EH (cell line): ENCODE measurements at regions not wholly inside any gene's neighbourhood (a gene's known extent, or its start where the extent isn't known, plus 50 kb on each side); places are given as distances from the start of the nearest gene placed in this dataset.
"Not testable (repeated sequence)": the region's sequence is repeated elsewhere in the genome, so short reads cannot be mapped to it uniquely, and the experiment has no call there.

Experiments used
- DNase-seq: peaks from one replicate; pipeline ENCODE4 v3.0.0-alpha.2; 2015; ENCODE audit warnings: low read depth

DNA sequence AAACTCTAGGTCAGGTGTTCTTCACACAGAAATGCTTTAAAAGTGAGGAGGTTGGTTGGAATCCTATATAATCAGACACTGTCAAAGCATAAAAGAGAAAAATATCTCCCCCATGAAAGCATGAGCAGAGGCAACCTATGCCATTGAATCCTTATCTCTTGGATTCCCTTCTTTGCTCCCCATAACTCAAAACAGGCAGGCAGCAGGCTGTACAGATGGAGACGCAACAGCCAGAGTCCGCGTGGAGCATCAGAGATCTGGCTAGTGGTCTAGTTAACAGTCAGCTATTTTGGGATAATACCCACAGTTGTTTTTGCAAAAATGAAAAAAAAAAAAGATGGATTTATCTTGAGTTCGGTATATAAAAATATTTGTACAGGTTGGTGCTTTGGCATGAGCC lies 490.0 kb upstream of the TENM3 start:
- DNase-seq, result no peak

GRCh38 chr4:181755846-181756245 lies 487.4 kb upstream of the TENM3 start:
- no peak for DNase-seq

GRCh38 chr4:181756451-181757095 lies 486.6 kb upstream of the TENM3 start:
- no peak for DNase-seq

- no peak for DNase-seq
Measured at GRCh38 chr4:181757098-181757497, 486.1 kb upstream of the TENM3 start.

DNA sequence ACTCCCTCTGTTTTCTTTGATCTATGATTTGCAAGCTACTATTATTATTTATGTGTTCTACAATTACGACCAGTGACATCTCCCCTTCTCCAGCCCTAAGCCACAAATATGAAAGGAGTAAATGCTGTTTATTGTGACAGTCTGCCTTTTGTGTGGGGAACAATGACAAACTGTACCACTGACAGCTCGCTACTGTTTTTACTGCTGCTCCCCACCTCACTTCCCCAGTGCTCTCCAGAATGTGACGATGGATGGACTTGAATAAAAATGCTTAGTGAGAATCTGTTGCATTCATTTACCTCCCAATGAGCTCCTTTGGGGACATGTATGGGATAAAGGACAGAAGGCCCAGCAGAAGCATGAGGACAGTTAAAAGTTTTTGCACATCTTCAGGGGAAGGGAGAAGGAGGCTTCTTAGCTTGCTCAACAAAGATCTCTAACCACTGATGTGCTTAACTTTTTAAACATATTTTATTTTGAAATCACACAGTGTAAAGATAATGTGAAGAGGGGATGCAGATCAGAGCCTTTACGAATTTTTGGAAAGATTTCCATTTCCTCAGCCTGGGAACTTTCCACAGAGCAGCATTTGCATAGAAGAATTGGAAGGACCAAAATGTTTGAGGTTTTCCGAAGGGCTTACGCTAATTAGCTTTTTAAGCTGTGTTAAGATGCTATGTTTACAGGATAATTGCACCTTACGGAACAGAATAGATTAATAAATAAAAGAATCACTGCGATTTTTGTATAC lies 485.1 kb upstream of the TENM3 start:
- DNase-seq, result no peak

- DNase-seq, result no peak
Measured at GRCh38 chr4:181760560-181760959, 482.6 kb upstream of the TENM3 start.

DNA sequence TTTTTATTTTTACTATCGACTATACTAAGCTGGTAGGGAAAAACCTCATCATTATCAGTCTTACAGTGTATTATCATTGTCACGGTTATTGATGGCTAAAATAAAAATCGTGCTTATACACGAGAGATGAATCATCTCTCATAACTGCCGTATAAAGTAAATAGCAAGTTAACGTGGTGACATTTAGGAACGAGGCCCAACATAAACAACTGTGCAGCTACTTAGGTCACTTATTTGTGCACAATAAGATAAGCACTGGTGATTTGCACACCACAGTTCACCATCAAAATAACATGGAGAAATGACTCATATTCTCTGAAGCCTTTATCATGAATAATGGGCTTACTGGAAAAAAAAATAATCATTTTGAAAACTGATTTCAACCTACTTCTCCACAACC lies 482.0 kb upstream of the TENM3 start:
- peak; percentile 80 for DNase-seq

DNA sequence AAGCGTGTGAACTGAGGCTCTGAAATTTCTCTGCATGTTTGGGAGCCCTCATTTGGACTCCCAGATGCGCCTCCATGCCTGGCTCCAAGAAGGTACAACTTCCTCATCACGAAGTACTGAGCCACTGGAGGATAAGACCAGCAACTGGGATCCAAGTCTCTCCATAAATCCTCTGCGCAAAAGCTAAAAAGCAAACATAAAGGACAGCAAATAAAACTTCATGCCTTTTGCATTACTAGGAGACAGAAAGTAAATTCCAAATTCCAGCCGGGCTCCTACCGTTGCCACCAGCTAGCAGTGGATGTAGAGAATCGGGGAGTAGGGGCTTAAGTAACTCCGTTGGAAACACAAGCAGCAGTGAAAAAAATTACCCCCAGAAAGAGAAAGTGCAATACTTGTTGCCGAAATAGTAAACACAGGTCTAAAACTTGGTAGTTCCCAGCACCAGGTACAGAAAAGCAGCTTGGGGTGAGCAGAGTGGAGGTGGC lies 477.1 kb upstream of the TENM3 start:
- peak; percentile 41 for DNase-seq

DNA sequence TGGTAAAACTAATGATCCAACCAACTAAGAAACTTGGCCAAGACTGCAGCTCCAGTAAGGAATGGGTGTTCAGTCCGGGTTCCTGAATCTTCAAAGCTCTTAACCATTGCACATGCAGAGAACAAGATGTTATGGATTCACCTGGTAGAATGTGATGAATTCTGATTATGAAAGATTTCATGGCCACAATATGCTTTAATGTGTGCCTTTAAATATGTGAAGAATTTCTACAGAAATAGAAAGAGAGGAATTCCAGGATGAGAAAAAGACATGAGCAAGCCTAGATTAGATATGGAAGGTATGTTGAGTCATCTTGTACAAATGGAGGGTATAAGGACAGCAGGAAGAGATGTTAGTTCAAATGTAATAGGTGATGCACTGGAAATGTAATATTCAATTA lies 472.2 kb upstream of the TENM3 start:
- DNase-seq, result peak; percentile 8

GRCh38 chr4:181775298-181775697 lies 467.9 kb upstream of the TENM3 start:
- DNase-seq, result no peak

DNA sequence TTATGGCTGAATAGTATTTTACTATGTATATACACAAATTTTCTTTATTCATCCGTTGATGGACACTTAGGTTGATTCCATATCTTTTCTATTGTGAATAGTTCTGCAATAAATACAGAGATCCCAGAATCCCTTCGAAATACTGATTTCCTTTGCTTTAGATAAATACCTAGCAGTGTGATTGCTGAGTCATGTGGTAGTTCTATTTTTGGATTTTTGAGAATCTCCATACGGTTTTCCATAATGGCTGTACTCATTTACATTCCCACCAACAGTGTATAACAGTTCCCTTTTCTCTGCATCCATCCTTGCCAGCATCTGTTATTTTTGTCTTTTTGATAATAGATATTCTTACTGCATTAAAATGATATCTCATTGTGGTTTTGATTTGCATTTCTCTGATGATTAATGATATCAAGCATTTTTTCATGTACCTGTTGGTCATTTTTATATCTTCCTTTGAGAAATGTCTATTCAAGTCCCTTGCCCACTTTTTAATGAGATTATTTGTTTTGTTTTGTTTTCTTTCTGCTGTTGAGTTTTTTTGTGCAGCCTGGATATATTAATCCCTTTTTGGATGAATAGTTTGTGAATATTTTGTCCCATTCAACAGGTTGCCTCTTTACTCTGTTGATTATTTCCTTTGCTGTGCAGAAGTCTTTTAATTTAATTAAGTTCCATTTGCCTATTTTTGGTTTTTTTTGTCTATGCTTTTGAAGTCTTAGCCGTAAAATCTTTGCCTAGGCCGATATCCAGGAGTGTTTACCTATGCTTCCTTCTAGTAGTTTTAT lies 466.7 kb upstream of the TENM3 start:
- no peak for DNase-seq

DNA sequence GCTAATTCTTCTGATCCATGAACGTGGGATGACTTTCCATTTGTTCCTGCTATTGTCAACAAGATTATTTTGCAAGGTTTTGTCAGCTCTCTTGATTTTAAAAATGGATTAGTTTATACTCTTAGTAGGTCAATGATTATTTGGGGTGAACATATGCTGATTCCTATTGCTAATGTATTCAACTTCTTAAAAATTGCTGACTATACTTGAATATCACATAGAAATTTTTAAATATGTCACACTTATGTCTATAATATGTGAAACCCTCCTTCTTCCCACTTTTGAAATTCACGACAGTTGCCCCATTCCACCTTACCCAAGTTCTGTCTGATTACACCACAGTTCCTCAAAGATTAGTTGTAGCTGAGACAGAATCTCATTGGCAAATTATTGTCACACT lies 465.7 kb upstream of the TENM3 start:
- DNase-seq, result no peak

DNA sequence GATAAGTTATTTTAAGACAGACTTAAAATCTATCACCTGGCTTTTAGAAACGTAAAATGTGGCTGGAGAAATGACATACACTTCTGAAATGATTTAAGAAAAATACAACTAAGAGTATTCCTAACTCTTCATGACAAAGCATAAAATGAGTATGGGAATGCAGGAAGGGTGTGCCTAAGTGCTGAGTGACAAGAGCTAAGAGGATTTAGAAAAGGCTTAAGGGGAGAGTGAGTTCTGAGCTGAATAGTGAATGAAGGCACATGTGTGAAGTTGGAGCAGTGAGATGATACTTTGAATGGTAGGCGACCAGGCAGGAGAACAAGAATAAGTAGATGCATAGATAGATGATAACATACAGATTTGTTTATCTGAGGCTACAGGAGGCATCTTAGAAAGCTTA lies 458.3 kb upstream of the TENM3 start:
- no peak for DNase-seq

DNA sequence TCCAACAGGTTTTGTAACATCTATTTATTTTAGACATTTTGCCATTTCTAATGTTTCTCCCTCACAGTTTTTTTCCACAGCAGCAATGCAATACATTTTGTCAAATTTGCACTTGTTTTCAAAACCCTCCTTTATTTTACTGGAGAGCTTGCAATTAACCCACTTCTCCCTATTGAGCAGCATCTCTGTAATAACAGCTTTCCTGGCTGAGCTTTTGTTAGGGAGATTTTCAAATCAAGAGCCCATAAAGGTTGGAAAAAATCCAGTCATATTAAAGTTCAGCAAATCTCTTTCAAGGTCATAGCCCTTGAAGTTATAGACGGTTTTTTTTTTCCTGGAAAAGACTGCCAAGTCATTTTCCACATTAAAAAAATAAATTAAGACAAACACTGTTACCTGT lies 450.6 kb upstream of the TENM3 start:
- DNase-seq, result no peak

DNA sequence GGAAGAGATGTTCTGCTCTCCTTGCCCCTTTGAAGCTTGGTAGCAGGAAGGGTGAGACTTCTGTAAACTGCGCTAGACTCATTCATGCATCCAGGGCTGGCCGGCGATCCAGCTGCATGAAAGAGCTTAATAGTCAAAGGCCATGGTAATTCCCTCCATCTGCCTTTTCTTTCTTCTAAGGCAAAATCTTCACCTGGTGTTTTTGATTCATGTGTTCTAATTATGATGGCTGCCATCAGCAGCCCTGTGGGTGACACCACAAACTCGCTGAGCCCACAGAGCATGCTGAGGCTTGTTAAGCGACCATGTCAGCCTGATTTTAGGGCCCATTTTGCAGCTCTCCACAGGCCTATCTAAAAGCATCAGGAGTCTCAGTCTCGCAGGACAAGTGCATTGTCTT lies 450.1 kb upstream of the TENM3 start:
- DNase-seq, result no peak

DNA sequence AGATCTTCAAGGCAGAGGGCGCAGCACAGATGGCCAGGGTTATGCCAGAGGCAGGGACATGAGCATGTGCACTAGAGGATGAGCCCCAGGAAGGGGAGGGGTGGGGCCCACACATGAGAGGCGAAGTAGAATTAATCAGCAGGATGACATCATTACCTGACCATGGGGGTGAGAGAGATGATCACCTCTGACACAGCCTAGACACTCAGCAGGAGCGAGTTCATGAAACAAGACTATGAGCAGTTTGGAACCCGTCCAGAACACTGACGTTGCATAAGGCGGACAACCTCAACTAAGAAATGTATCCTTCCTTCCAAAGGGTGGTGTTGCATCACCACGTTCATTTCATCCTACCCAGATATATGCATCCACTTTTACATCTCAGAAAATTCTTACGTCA lies 446.7 kb upstream of the TENM3 start:
- DNase-seq, result no peak

- DNase-seq, result no peak
Measured at GRCh38 chr4:181798536-181798935, 444.7 kb upstream of the TENM3 start.

GRCh38 chr4:181799561-181800069 lies 443.6 kb upstream of the TENM3 start:
- DNase-seq, result no peak

DNA sequence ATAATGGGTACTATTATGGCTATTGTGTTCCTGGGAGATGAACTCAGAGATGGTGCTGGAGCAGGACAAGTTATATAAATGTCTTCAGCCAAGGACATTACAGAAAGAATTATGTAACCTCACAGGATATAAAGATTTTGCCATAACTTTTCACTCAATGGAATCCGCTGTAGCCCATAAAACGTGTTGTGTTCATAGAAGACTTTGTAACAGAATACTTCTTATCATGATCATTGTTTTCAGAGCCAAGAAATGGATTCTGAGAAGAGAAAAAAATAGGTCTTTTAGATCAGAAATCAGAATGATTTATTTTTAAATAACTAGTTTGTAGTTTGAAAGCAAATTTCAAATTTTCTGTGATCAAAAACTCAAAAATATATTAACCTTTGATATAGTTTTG lies 441.0 kb upstream of the TENM3 start:
- no peak for DNase-seq

GRCh38 chr4:181807771-181808170 lies 435.4 kb upstream of the TENM3 start:
- DNase-seq, result peak; percentile 49

GRCh38 chr4:181810711-181811110 lies 432.5 kb upstream of the TENM3 start:
- DNase-seq, result no peak

- not testable (repeated sequence) for DNase-seq
Measured at GRCh38 chr4:181811550-181811949, 431.7 kb upstream of the TENM3 start.

GRCh38 chr4:181819946-181820345 lies 423.3 kb upstream of the TENM3 start:
- DNase-seq, result peak; percentile 56
